ENCODE measurements at regions not wholly inside any gene's neighbourhood (a gene's known extent, or its start where the extent isn't known, plus 50 kb on each side); places are given as distances from the start of the nearest gene placed in this dataset.

- TF ChIP-seq, protein P1, sequence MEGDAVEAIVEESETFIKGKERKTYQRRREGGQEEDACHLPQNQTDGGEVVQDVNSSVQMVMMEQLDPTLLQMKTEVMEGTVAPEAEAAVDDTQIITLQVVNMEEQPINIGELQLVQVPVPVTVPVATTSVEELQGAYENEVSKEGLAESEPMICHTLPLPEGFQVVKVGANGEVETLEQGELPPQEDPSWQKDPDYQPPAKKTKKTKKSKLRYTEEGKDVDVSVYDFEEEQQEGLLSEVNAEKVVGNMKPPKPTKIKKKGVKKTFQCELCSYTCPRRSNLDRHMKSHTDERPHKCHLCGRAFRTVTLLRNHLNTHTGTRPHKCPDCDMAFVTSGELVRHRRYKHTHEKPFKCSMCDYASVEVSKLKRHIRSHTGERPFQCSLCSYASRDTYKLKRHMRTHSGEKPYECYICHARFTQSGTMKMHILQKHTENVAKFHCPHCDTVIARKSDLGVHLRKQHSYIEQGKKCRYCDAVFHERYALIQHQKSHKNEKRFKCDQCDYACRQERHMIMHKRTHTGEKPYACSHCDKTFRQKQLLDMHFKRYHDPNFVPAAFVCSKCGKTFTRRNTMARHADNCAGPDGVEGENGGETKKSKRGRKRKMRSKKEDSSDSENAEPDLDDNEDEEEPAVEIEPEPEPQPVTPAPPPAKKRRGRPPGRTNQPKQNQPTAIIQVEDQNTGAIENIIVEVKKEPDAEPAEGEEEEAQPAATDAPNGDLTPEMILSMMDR (IDR thresholded peaks at IDR 0.05): no peak
- no peak for TF ChIP-seq SIN3A (IDR thresholded peaks at IDR 0.05; ENCODE audit: borderline replicate concordance, insufficient read depth, low read depth, low read length)
Measured at GRCh38 chr4:101708293-101709039, 82.1 kb upstream of the BANK1 start.
